Spleen (tissue), 7 donors: ENCODE measurements at regions not wholly inside any gene's neighbourhood (a gene's known extent, or its start where the extent isn't known, plus 50 kb on each side); places are given as distances from the start of the nearest gene placed in this dataset.

Experiments used
- CTCF ChIP-seq, 11 experiments: fragments of 200-600 bp in 7 of 11; fragments of 450-650 bp in 4 of 11; sonication (generic) in 4 of 11; IDR thresholded peaks in 8 of 11; conservative IDR thresholded peaks in 3 of 11; 1 replicate in 7 of 11; 2 replicates in 4 of 11; pipeline versions ENCODE4 v1.4.0 to v1.8.0; 2016 to 2021; ENCODE audit warnings: antibody characterized with exemption in 11 of 11, inconsistent platforms in 4 of 11, mild to moderate bottlenecking in 1 of 11
- POLR2AphosphoS5 ChIP-seq, 3 donors: sonication (generic); formaldehyde crosslinking; IDR thresholded peaks; one replicate each; pipeline ENCODE4 v1.5.1; 2017; ENCODE audit warnings: antibody characterized with exemption in 3 of 3
- donor health status: DM: no; HTN: no; CAD: no; lungs with moderate emphysema.
- donor health status: DM: no; HTN: no; CAD: no.
- donor health status: DM: no; HTN: no; CAD: no.

DNA sequence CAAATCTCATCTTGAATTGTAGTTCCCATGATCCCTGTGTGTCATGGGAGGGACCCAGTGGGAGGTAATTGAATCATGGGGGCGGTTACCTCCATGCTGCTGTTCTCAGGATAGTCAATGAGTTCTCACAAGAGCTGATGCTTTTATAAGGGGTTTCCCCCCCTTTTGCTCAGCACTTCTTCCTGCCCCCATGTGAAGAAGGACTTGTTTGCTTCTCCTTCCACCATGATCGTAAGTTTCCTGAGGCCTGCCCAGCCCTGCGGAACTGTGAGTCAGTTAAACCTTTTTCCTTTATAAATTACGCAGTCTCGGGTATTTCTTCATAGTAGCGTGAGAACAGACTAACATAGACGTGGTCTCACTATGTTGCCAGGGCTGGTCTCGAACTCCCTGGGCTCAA lies 56.1 kb upstream of the EIF5 start:
- TF ChIP-seq CTCF (IDR thresholded peaks at IDR 0.05 in 8 of 11, conservative IDR thresholded peaks at IDR 0.05 in 3 of 11) (no peak), POLR2AphosphoS5 (IDR thresholded peaks at IDR 0.05) (no peak)
